ENCODE measurements at regions not wholly inside any gene's neighbourhood (a gene's known extent, or its start where the extent isn't known, plus 50 kb on each side); places are given as distances from the start of the nearest gene placed in this dataset.

GRCh38 chr4:184335520-184335919 lies 117.8 kb upstream of the ENPP6 start:
- TF ChIP-seq EZH2phosphoT487 (conservative IDR thresholded peaks at IDR 0.05; ENCODE audit: low read length) (no peak), CTCF (IDR thresholded peaks at IDR 0.05; ENCODE audit: insufficient read depth, low read length, poor library complexity, severe bottlenecking) (no peak)

Data from SU-DHL-6 (cell line).